ENCODE measurements at regions not wholly inside any gene's neighbourhood (a gene's known extent, or its start where the extent isn't known, plus 50 kb on each side); places are given as distances from the start of the nearest gene placed in this dataset.

- no peak for ATAC-seq
- Histone ChIP-seq H3K27ac (no peak overlapping the region), H3K27me3 (no peaks in the 10 kb centered on the region), H3K4me1 (no peaks in the 10 kb centered on the region), H3K36me3 (no peaks in the 10 kb centered on the region), H3K4me3 (no peak overlapping the region), H3K9me3 (no peaks in the 10 kb centered on the region)
- no peak for DNase-seq
- TF ChIP-seq CTCF (IDR thresholded peaks at IDR 0.05), result no peak
- intact Hi-C loops (cut with DNase I), result no loop called here
Measured at GRCh38 chr3:64832098-64832497, 144.3 kb upstream of the ADAMTS9 start.

- no peak for TF ChIP-seq CTCF (IDR thresholded peaks at IDR 0.05)
- no peaks in the 10 kb centered on the region for H3K4me1 ChIP-seq
- ATAC-seq, result no peak
- no peaks in the 10 kb centered on the region for H3K36me3 ChIP-seq
- no peaks in the 10 kb centered on the region for H3K9me3 ChIP-seq
- no peak for DNase-seq
- no peaks in the 10 kb centered on the region for H3K27me3 ChIP-seq
- no peak overlapping the region for H3K4me3 ChIP-seq
- intact Hi-C loops (cut with DNase I), result no loop called here
- H3K27ac ChIP-seq, result no peak overlapping the region
Measured at GRCh38 chr3:64830681-64831080, 142.9 kb upstream of the ADAMTS9 start.

GRCh38 chr3:64829331-64829730 is 141.5 kb upstream of the ADAMTS9 start:
- intact Hi-C loops (cut with DNase I), result no loop called here
- Histone ChIP-seq H3K4me3 (no peak overlapping the region), H3K27ac (no peak overlapping the region), H3K4me1 (no peaks in the 10 kb centered on the region), H3K27me3 (no peaks in the 10 kb centered on the region), H3K36me3 (no peaks in the 10 kb centered on the region), H3K9me3 (no peaks in the 10 kb centered on the region)
- no peak for DNase-seq
- no peak for TF ChIP-seq CTCF (IDR thresholded peaks at IDR 0.05)
- ATAC-seq, result no peak

GRCh38 chr3:64828276-64828675 is 140.5 kb upstream of the ADAMTS9 start:
- intact Hi-C loops (cut with DNase I), result no loop called here
- no peaks in the 10 kb centered on the region for H3K4me1 ChIP-seq
- no peak for ATAC-seq

GRCh38 chr3:64827431-64827830 is 139.6 kb upstream of the ADAMTS9 start:
- intact Hi-C loops (cut with DNase I), result no loop called here
- H3K36me3 ChIP-seq, result no peaks in the 10 kb centered on the region
- no peaks in the 10 kb centered on the region for H3K9me3 ChIP-seq
- H3K27me3 ChIP-seq, result no peaks in the 10 kb centered on the region
- H3K4me1 ChIP-seq, result no peaks in the 10 kb centered on the region
- no peak for TF ChIP-seq CTCF (IDR thresholded peaks at IDR 0.05)
- H3K4me3 ChIP-seq, result no peak overlapping the region
- no peak overlapping the region for H3K27ac ChIP-seq
- ATAC-seq (no peak), DNase-seq (no peak)

More at GRCh38 chr3:64828276-64828675, 140.5 kb upstream of the ADAMTS9 start:
- TF ChIP-seq CTCF (IDR thresholded peaks at IDR 0.05), result no peak
- Histone ChIP-seq H3K27ac (no peak overlapping the region), H3K27me3 (no peaks in the 10 kb centered on the region), H3K36me3 (no peaks in the 10 kb centered on the region), H3K9me3 (no peaks in the 10 kb centered on the region), H3K4me3 (no peak overlapping the region)
- DNase-seq, result no peak
